GM23338 (cell line): ENCODE measurements at regions not wholly inside any gene's neighbourhood (a gene's known extent, or its start where the extent isn't known, plus 50 kb on each side); places are given as distances from the start of the nearest gene placed in this dataset.

ENCODE experiments used
- EZH2 ChIP-seq: fragments of 200-600 bp; sonication (generic); IDR thresholded peaks from one replicate; pipeline ENCODE4 v1.8.0; 2017; ENCODE audit warnings: antibody characterized with exemption, mild to moderate bottlenecking, low read depth; ENCODE audit not compliant: unreplicated experiment
- JUNB ChIP-seq: IDR thresholded peaks from one replicate; pipeline ENCODE4 v1.6.1; 2016; ENCODE audit warnings: antibody characterized with exemption; ENCODE audit not compliant: unreplicated experiment
- POLR2AphosphoS5 ChIP-seq: IDR thresholded peaks from 2 replicates; pipeline ENCODE4 v1.6.1; 2016; ENCODE audit warnings: antibody characterized with exemption, low read depth
- REST ChIP-seq: IDR thresholded peaks from one replicate; pipeline ENCODE4 v1.6.1; 2018; ENCODE audit warnings: antibody characterized with exemption; ENCODE audit not compliant: unreplicated experiment
- ZNF114 ChIP-seq: fragments of 250-450 bp; sonication (Bioruptor Pico); IDR thresholded peaks from 2 replicates; pipeline ENCODE4 v1.5.0; 2020; ENCODE audit warnings: mild to moderate bottlenecking, moderate library complexity
- ZNF331 ChIP-seq: fragments of 250-450 bp; sonication (Bioruptor Pico); IDR thresholded peaks from 2 replicates; pipeline ENCODE4 v1.5.0; 2020; ENCODE audit warnings: low read depth, mild to moderate bottlenecking, moderate library complexity
- TF ChIP-seq, protein P1 (sequence below), 2 experiments: fragments of 200-600 bp in 1 of 2; sonication (generic) in 1 of 2; conservative IDR thresholded peaks; 2 replicates each; pipeline versions ENCODE4 v1.5.1 to v1.6.1; 2016 to 2017; ENCODE audit warnings: antibody characterized with exemption in 2 of 2, low read depth in 2 of 2, mild to moderate bottlenecking in 2 of 2, moderate library complexity in 1 of 2

DNA sequence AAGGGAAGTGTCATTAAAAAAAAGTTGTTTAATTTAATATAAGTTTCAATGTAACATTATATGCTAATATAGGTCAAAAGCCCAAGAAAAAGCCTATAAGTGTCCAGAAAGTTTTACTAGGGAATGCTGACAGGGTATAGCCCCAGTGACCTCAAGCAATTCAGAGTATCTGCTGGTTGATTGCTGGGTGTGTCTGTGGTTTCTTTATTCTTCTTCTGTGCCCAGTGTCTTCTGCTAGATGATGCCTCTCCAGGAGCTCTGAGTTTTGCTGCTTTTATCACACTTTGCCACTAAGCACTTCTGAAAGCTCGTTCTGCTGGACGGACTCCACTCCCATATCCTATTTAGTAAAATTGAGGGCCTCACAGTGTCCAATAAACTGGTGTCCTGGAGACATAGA lies 212.2 kb upstream of the NRG3 start:
- TF ChIP-seq REST (no peak), POLR2AphosphoS5 (no peak), EZH2 (no peak), JUNB (no peak), ZNF114 (CRISPR knock-in tag) (no peak), ZNF331 (CRISPR knock-in tag) (no peak)
- TF ChIP-seq, protein P1, sequence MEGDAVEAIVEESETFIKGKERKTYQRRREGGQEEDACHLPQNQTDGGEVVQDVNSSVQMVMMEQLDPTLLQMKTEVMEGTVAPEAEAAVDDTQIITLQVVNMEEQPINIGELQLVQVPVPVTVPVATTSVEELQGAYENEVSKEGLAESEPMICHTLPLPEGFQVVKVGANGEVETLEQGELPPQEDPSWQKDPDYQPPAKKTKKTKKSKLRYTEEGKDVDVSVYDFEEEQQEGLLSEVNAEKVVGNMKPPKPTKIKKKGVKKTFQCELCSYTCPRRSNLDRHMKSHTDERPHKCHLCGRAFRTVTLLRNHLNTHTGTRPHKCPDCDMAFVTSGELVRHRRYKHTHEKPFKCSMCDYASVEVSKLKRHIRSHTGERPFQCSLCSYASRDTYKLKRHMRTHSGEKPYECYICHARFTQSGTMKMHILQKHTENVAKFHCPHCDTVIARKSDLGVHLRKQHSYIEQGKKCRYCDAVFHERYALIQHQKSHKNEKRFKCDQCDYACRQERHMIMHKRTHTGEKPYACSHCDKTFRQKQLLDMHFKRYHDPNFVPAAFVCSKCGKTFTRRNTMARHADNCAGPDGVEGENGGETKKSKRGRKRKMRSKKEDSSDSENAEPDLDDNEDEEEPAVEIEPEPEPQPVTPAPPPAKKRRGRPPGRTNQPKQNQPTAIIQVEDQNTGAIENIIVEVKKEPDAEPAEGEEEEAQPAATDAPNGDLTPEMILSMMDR (conservative IDR thresholded peaks at IDR 0.05; ENCODE audit: low read depth in 2 of 2): no peak
